ENCODE measurements at regions not wholly inside any gene's neighbourhood (a gene's known extent, or its start where the extent isn't known, plus 50 kb on each side); places are given as distances from the start of the nearest gene placed in this dataset.

DNA sequence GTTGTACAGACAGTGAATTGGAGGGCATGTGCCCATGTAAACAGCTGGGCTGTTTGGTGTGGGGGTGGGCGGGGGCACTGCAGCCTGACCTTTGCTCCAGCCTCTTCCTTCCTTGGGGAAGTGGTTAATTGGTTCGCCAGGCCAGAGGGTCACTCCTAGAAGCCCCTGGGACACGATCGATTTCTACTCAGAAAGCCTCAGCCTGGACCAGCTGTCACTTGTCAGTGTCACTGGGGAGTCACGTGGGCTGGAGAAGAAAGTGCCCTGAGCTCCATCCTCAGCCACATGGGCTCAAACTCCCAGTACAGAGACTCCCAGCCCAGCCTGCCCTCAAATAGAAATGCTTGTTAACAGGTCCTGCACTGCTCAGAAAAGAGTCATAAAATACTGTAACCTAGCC lies 423.8 kb upstream of the SULF2 start:
- Histone ChIP-seq H3K79me2 (ENCODE audit: insufficient read depth, low read length) (no peaks in the 10 kb centered on the region), H3K36me3 (replicated peaks in 1 of 2; ENCODE audit: control insufficient read depth in 1 of 2, insufficient read depth in 2 of 2, low read length in 2 of 2) (no peaks in the 10 kb centered on the region), H3K27me3 (ENCODE audit: control insufficient read depth in 1 of 2, insufficient read depth in 2 of 2, low read length in 2 of 2) (peaks cover 6 to 33% of the 10 kb centered on the region in 2 experiments; a peak in 4 of 5 replicates), H3K4me3 (replicated peaks in 1 of 3; ENCODE audit: insufficient read depth in 1 of 3, low read depth in 2 of 3, low read length in 3 of 3) (no peak overlapping the region), H3K27ac (ENCODE audit: extremely low read length, insufficient read depth, low read length) (no peak overlapping the region), H2AFZ (ENCODE audit: low read length) (no peak overlapping the region), H3K4me1 (ENCODE audit: insufficient read depth, low read length) (peaks cover 17% of the 10 kb centered on the region), H3K9ac (ENCODE audit: insufficient read depth, low read depth, low read length) (no peak overlapping the region), H3K9me3 (ENCODE audit: low read length) (no peaks in the 10 kb centered on the region), H4K20me1 (ENCODE audit: insufficient read depth, low read length) (no peaks in the 10 kb centered on the region), H3K4me2 (ENCODE audit: low read depth, low read length) (no peak overlapping the region)
- in situ Hi-C loops (cut with HindIII; ENCODE audit: extremely low pct_ligation_motif_present, low pct_unique_long_range_greater_than_20kb) (no loop called here), intact Hi-C loops (cut with micrococcal nuclease; ENCODE audit: unreplicated experiment) (no loop called here)
- no peak for FAIRE-seq
- POLR2A ChIA-PET: no interaction called here
- 3% methylated on average over 5 of the region's 5 CpGs for WGBS (ENCODE audit: low lambda C conversion rate)
- no TSS peak for BruUV-seq (replicated peaks)
- DNase-seq (ENCODE audit: low spot score): no peak
- no peak for ATAC-seq
- CTCF ChIA-PET (ENCODE audit: low intra/inter-chr PET ratio, low total read pairs): no interaction called here
- TF ChIP-seq ZNF670 (CRISPR knock-in tag; IDR thresholded peaks at IDR 0.05; ENCODE audit: borderline replicate concordance) (no peak), CC2D1A (CRISPR knock-in tag; IDR thresholded peaks at IDR 0.05) (no peak), ZFP36 (IDR thresholded peaks at IDR 0.05; ENCODE audit: borderline replicate concordance, low read depth, low read length, partially characterized antibody) (no peak), ZNF776 (CRISPR knock-in tag; IDR thresholded peaks at IDR 0.05) (no peak), ZNF24 (IDR thresholded peaks at IDR 0.05) (no peak), MAF1 (CRISPR knock-in tag; IDR thresholded peaks at IDR 0.05; ENCODE audit: borderline replicate concordance) (0 out of 2 replicates have a peak, but pooled peaks have one; percentile 42)
- TF ChIP-seq, protein P1, sequence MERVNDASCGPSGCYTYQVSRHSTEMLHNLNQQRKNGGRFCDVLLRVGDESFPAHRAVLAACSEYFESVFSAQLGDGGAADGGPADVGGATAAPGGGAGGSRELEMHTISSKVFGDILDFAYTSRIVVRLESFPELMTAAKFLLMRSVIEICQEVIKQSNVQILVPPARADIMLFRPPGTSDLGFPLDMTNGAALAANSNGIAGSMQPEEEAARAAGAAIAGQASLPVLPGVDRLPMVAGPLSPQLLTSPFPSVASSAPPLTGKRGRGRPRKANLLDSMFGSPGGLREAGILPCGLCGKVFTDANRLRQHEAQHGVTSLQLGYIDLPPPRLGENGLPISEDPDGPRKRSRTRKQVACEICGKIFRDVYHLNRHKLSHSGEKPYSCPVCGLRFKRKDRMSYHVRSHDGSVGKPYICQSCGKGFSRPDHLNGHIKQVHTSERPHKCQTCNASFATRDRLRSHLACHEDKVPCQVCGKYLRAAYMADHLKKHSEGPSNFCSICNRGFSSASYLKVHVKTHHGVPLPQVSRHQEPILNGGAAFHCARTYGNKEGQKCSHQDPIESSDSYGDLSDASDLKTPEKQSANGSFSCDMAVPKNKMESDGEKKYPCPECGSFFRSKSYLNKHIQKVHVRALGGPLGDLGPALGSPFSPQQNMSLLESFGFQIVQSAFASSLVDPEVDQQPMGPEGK (CRISPR knock-in tag; IDR thresholded peaks at IDR 0.05): peak; percentile 26; the same call in 1 of the 2 replicates
- TF ChIP-seq, protein P2, sequence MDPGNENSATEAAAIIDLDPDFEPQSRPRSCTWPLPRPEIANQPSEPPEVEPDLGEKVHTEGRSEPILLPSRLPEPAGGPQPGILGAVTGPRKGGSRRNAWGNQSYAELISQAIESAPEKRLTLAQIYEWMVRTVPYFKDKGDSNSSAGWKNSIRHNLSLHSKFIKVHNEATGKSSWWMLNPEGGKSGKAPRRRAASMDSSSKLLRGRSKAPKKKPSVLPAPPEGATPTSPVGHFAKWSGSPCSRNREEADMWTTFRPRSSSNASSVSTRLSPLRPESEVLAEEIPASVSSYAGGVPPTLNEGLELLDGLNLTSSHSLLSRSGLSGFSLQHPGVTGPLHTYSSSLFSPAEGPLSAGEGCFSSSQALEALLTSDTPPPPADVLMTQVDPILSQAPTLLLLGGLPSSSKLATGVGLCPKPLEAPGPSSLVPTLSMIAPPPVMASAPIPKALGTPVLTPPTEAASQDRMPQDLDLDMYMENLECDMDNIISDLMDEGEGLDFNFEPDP (CRISPR knock-in tag; conservative IDR thresholded peaks at IDR 0.05): no peak
- TF ChIP-seq, protein P3, sequence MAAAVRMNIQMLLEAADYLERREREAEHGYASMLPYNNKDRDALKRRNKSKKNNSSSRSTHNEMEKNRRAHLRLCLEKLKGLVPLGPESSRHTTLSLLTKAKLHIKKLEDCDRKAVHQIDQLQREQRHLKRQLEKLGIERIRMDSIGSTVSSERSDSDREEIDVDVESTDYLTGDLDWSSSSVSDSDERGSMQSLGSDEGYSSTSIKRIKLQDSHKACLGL (CRISPR knock-in tag; IDR thresholded peaks at IDR 0.05): no peak
- TF ChIP-seq, protein P4, sequence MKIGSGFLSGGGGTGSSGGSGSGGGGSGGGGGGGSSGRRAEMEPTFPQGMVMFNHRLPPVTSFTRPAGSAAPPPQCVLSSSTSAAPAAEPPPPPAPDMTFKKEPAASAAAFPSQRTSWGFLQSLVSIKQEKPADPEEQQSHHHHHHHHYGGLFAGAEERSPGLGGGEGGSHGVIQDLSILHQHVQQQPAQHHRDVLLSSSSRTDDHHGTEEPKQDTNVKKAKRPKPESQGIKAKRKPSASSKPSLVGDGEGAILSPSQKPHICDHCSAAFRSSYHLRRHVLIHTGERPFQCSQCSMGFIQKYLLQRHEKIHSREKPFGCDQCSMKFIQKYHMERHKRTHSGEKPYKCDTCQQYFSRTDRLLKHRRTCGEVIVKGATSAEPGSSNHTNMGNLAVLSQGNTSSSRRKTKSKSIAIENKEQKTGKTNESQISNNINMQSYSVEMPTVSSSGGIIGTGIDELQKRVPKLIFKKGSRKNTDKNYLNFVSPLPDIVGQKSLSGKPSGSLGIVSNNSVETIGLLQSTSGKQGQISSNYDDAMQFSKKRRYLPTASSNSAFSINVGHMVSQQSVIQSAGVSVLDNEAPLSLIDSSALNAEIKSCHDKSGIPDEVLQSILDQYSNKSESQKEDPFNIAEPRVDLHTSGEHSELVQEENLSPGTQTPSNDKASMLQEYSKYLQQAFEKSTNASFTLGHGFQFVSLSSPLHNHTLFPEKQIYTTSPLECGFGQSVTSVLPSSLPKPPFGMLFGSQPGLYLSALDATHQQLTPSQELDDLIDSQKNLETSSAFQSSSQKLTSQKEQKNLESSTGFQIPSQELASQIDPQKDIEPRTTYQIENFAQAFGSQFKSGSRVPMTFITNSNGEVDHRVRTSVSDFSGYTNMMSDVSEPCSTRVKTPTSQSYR (CRISPR knock-in tag; IDR thresholded peaks at IDR 0.05; ENCODE audit: borderline replicate concordance): no peak
- TF ChIP-seq, protein P5, sequence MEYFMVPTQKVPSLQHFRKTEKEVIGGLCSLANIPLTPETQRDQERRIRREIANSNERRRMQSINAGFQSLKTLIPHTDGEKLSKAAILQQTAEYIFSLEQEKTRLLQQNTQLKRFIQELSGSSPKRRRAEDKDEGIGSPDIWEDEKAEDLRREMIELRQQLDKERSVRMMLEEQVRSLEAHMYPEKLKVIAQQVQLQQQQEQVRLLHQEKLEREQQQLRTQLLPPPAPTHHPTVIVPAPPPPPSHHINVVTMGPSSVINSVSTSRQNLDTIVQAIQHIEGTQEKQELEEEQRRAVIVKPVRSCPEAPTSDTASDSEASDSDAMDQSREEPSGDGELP (IDR thresholded peaks at IDR 0.05; ENCODE audit: borderline replicate concordance, low read depth): 0 out of 2 replicates have a peak, but pooled peaks have one; percentile 18
- TF ChIP-seq, protein P6, sequence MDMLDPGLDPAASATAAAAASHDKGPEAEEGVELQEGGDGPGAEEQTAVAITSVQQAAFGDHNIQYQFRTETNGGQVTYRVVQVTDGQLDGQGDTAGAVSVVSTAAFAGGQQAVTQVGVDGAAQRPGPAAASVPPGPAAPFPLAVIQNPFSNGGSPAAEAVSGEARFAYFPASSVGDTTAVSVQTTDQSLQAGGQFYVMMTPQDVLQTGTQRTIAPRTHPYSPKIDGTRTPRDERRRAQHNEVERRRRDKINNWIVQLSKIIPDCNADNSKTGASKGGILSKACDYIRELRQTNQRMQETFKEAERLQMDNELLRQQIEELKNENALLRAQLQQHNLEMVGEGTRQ (IDR thresholded peaks at IDR 0.05; ENCODE audit: low read depth, low read length): peak; percentile 51
- TF ChIP-seq, protein P6 (CRISPR knock-in tag; IDR thresholded peaks at IDR 0.05; ENCODE audit: borderline replicate concordance): no peak; the same call in 1 of the 2 replicates
